ENCODE measurements at regions not wholly inside any gene's neighbourhood (a gene's known extent, or its start where the extent isn't known, plus 50 kb on each side); places are given as distances from the start of the nearest gene placed in this dataset.
A peak's percentile ranks its signal among the peaks of the same experiment; 100 is the strongest.
"Not testable (repeated sequence)": the region's sequence is repeated elsewhere in the genome, so short reads cannot be mapped to it uniquely, and the experiment has no call there.

- no peaks in the 10 kb centered on the region for H3K27me3 ChIP-seq (ENCODE audit: low read depth)
- no peaks in the 10 kb centered on the region for H3K36me3 ChIP-seq (replicated peaks)
- H3K4me1 ChIP-seq = no peaks in the 10 kb centered on the region
- H3K4me3 ChIP-seq = no peak overlapping the region
- no peak for DNase-seq (ENCODE audit: low spot score in 2 of 2)
- no peaks in the 10 kb centered on the region for H3K9me3 ChIP-seq
- in situ Hi-C loops (cut with MboI; ENCODE audit: low sequenced_read_pairs) = no loop called here
Measured at GRCh38 chr3:31203960-31204795, 309.7 kb upstream of the GADL1 start.

GRCh38 chr3:31204796-31205056 lies 310.3 kb upstream of the GADL1 start:
- H3K36me3 ChIP-seq (replicated peaks); H3K27me3 ChIP-seq (ENCODE audit: low read depth); H3K9me3 ChIP-seq; H3K4me3 ChIP-seq; DNase-seq (ENCODE audit: low spot score in 2 of 2); H3K4me1 ChIP-seq; in situ Hi-C loops (cut with MboI; ENCODE audit: low sequenced_read_pairs): not testable (repeated sequence)

GRCh38 chr3:31210068-31210645 lies 315.7 kb upstream of the GADL1 start:
- no peaks in the 10 kb centered on the region for H3K9me3 ChIP-seq
- peak in 1 of 2 experiments; percentile 38 for DNase-seq (ENCODE audit: low spot score in 2 of 2)
- H3K4me3 ChIP-seq = no peak overlapping the region
- in situ Hi-C loops (cut with MboI; ENCODE audit: low sequenced_read_pairs) = no loop called here
- no peaks in the 10 kb centered on the region for H3K36me3 ChIP-seq (replicated peaks)
- no peaks in the 10 kb centered on the region for H3K4me1 ChIP-seq
- no peaks in the 10 kb centered on the region for H3K27me3 ChIP-seq (ENCODE audit: low read depth)

GRCh38 chr3:31213869-31214486 lies 318.7 kb upstream of the STT3B start:
- Histone ChIP-seq H3K27me3 (ENCODE audit: low read depth) (no peaks in the 10 kb centered on the region), H3K36me3 (replicated peaks) (no peaks in the 10 kb centered on the region), H3K4me3 (no peak overlapping the region), H3K9me3 (no peaks in the 10 kb centered on the region), H3K4me1 (no peaks in the 10 kb centered on the region)
- in situ Hi-C loops (cut with MboI; ENCODE audit: low sequenced_read_pairs) = no loop called here
- DNase-seq (ENCODE audit: low spot score in 2 of 2) = no peak

GRCh38 chr3:31218082-31218481 lies 314.6 kb upstream of the STT3B start:
- H3K4me3 ChIP-seq = no peak overlapping the region
- no peak for DNase-seq (ENCODE audit: low spot score in 2 of 2)
- H3K9me3 ChIP-seq = no peaks in the 10 kb centered on the region
- H3K4me1 ChIP-seq = no peaks in the 10 kb centered on the region
- no peaks in the 10 kb centered on the region for H3K27me3 ChIP-seq (ENCODE audit: low read depth)
- no peaks in the 10 kb centered on the region for H3K36me3 ChIP-seq (replicated peaks)
- in situ Hi-C loops (cut with MboI; ENCODE audit: low sequenced_read_pairs) = no loop called here

- Histone ChIP-seq H3K36me3 (replicated peaks) (no peaks in the 10 kb centered on the region), H3K4me3 (no peak overlapping the region), H3K9me3 (no peaks in the 10 kb centered on the region), H3K27me3 (ENCODE audit: low read depth) (no peaks in the 10 kb centered on the region), H3K4me1 (no peaks in the 10 kb centered on the region)
- in situ Hi-C loops (cut with MboI; ENCODE audit: low sequenced_read_pairs) = no loop called here
- DNase-seq (ENCODE audit: low spot score in 2 of 2) = no peak
Measured at GRCh38 chr3:31219131-31219843, 313.4 kb upstream of the STT3B start.

- no peaks in the 10 kb centered on the region for H3K36me3 ChIP-seq (replicated peaks)
- H3K4me1 ChIP-seq = no peaks in the 10 kb centered on the region
- in situ Hi-C loops (cut with MboI; ENCODE audit: low sequenced_read_pairs) = no loop called here
- DNase-seq (ENCODE audit: low spot score in 2 of 2) = no peak
- no peaks in the 10 kb centered on the region for H3K9me3 ChIP-seq
- H3K4me3 ChIP-seq = no peak overlapping the region
- H3K27me3 ChIP-seq (ENCODE audit: low read depth) = no peaks in the 10 kb centered on the region
Measured at GRCh38 chr3:31220431-31220830, 312.3 kb upstream of the STT3B start.

- H3K4me3 ChIP-seq = no peak overlapping the region
- H3K4me1 ChIP-seq = no peaks in the 10 kb centered on the region
- DNase-seq (ENCODE audit: low spot score in 2 of 2) = no peak
- in situ Hi-C loops (cut with MboI; ENCODE audit: low sequenced_read_pairs) = no loop called here
- no peaks in the 10 kb centered on the region for H3K27me3 ChIP-seq (ENCODE audit: low read depth)
- no peaks in the 10 kb centered on the region for H3K9me3 ChIP-seq
- no peaks in the 10 kb centered on the region for H3K36me3 ChIP-seq (replicated peaks)
Measured at GRCh38 chr3:31223278-31223677, 309.4 kb upstream of the STT3B start.

GRCh38 chr3:31224936-31225335 lies 307.8 kb upstream of the STT3B start:
- DNase-seq (ENCODE audit: low spot score in 2 of 2) = no peak
- H3K27me3 ChIP-seq (ENCODE audit: low read depth) = no peaks in the 10 kb centered on the region
- H3K4me3 ChIP-seq = no peak overlapping the region
- no peaks in the 10 kb centered on the region for H3K36me3 ChIP-seq (replicated peaks)
- H3K4me1 ChIP-seq = no peaks in the 10 kb centered on the region
- no peaks in the 10 kb centered on the region for H3K9me3 ChIP-seq
- in situ Hi-C loops (cut with MboI; ENCODE audit: low sequenced_read_pairs) = no loop called here

GRCh38 chr3:31225923-31226322 lies 306.8 kb upstream of the STT3B start:
- no peaks in the 10 kb centered on the region for H3K4me1 ChIP-seq
- no peaks in the 10 kb centered on the region for H3K9me3 ChIP-seq
- no peak for DNase-seq (ENCODE audit: low spot score in 2 of 2)
- no peaks in the 10 kb centered on the region for H3K27me3 ChIP-seq (ENCODE audit: low read depth)
- in situ Hi-C loops (cut with MboI; ENCODE audit: low sequenced_read_pairs) = no loop called here
- no peak overlapping the region for H3K4me3 ChIP-seq
- no peaks in the 10 kb centered on the region for H3K36me3 ChIP-seq (replicated peaks)

- H3K36me3 ChIP-seq (replicated peaks) = no peaks in the 10 kb centered on the region
- no peak for DNase-seq (ENCODE audit: low spot score in 2 of 2)
- no peaks in the 10 kb centered on the region for H3K27me3 ChIP-seq (ENCODE audit: low read depth)
- H3K4me1 ChIP-seq = no peaks in the 10 kb centered on the region
- H3K9me3 ChIP-seq = no peaks in the 10 kb centered on the region
- in situ Hi-C loops (cut with MboI; ENCODE audit: low sequenced_read_pairs) = no loop called here
- H3K4me3 ChIP-seq = no peak overlapping the region
Measured at GRCh38 chr3:31226346-31226745, 306.4 kb upstream of the STT3B start.

GRCh38 chr3:31227131-31227562 lies 305.6 kb upstream of the STT3B start:
- H3K9me3 ChIP-seq = no peaks in the 10 kb centered on the region
- in situ Hi-C loops (cut with MboI; ENCODE audit: low sequenced_read_pairs) = no loop called here
- no peaks in the 10 kb centered on the region for H3K36me3 ChIP-seq (replicated peaks)
- no peaks in the 10 kb centered on the region for H3K27me3 ChIP-seq (ENCODE audit: low read depth)
- no peak overlapping the region for H3K4me3 ChIP-seq
- H3K4me1 ChIP-seq = no peaks in the 10 kb centered on the region
- DNase-seq (ENCODE audit: low spot score in 2 of 2) = no peak

GRCh38 chr3:31230425-31231223 lies 302.1 kb upstream of the STT3B start:
- no peaks in the 10 kb centered on the region for H3K9me3 ChIP-seq
- no peaks in the 10 kb centered on the region for H3K36me3 ChIP-seq (replicated peaks)
- H3K4me1 ChIP-seq = no peaks in the 10 kb centered on the region
- H3K4me3 ChIP-seq = no peak overlapping the region
- H3K27me3 ChIP-seq (ENCODE audit: low read depth) = no peaks in the 10 kb centered on the region
- in situ Hi-C loops (cut with MboI; ENCODE audit: low sequenced_read_pairs) = no loop called here
- no peak for DNase-seq (ENCODE audit: low spot score in 2 of 2)
